ENCODE measurements at regions not wholly inside any gene's neighbourhood (a gene's known extent, or its start where the extent isn't known, plus 50 kb on each side); places are given as distances from the start of the nearest gene placed in this dataset.

DNA sequence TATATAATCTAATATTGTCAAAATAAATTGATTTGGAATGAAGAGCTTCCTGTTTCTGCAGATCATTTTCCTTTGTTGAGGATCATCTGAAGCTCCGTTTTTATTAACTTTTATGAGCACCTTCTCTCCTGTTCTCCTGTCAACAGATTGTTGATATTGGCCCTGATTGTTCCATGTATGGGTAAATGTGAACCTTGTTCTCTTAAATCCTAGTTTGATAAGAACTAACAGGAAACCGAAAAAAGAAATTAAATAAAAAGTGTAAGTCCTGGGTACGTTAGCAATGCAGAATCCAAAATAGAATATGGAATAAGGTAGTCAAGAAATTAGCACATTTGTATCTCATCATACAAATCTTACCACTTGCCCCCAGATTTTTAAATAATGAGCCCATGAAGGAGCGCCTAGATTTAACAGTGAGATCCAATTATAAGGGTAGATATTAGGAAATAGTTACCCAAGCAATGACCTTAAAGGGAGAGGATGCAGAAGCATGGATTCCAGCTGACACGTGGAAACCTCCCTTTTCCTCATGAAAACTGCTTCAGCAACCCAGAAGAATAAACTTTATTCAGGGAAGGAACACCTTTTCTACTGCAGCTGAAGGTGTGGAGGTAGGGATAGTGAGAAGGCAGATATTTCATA, 80.8 kb upstream of the PIK3R1 start:
- ChIA-PET POLR2A (no interaction called here), CTCF (no interaction called here), RAD21 (ENCODE audit: low non-redundant PET in 1 of 2, low total read pairs in 2 of 2, uncharacterized antibody in 2 of 2, unreplicated experiment in 2 of 2) (no interaction called here)
- Histone ChIP-seq H3K4me1 (ENCODE audit: control insufficient read depth in 1 of 2, insufficient read depth in 2 of 2, low read length in 2 of 2) (no peaks in the 10 kb centered on the region), H3K4me2 (ENCODE audit: low read length) (no peak overlapping the region), H4K20me1 (ENCODE audit: insufficient read depth) (no peaks in the 10 kb centered on the region), H2AFZ (ENCODE audit: low read depth, low read length, poor library complexity, severe bottlenecking) (no peak overlapping the region), H3K9ac (ENCODE audit: low read length) (no peak overlapping the region), H3K9me3 (ENCODE audit: control insufficient read depth in 1 of 2, insufficient read depth in 1 of 2, low read depth in 1 of 2, low read length in 2 of 2) (no peaks in the 10 kb centered on the region), H3K4me3 (replicated peaks in 1 of 2; ENCODE audit: low read depth in 1 of 2, low read length in 2 of 2) (no peak overlapping the region), H3K36me3 (ENCODE audit: control insufficient read depth in 1 of 2, insufficient read depth in 2 of 2, low read length in 2 of 2) (no peaks in the 10 kb centered on the region), H3K27ac (ENCODE audit: low read depth, low read length) (no peak overlapping the region), H3K79me2 (ENCODE audit: insufficient read depth, low read length) (no peaks in the 10 kb centered on the region), H3K9me2 (ENCODE audit: insufficient read depth) (no peaks in the 10 kb centered on the region), H3K27me3 (ENCODE audit: insufficient read depth, low read length) (peaks cover 11% of the 10 kb centered on the region; the same call in 1 of the 2 replicates)
- BruUV-seq (replicated peaks): no TSS peak
- TF ChIP-seq POLR2A (IDR thresholded peaks at IDR 0.05; ENCODE audit: borderline replicate concordance, extremely low read depth, insufficient read depth, insufficient read length) (no peak), SP1 (IDR thresholded peaks at IDR 0.05; ENCODE audit: low read depth) (no peak), ZNF274 (IDR thresholded peaks at IDR 0.05; ENCODE audit: low read depth, low read length) (no peak), YY1 (IDR thresholded peaks at IDR 0.05; ENCODE audit: extremely low read depth, insufficient replicate concordance, low read depth, low read length) (no peak)
- ATAC-seq: no peak
- DNase-seq (ENCODE audit: low read depth, low spot score): no peak
- intact Hi-C loops (cut with micrococcal nuclease): no loop called here

DNA sequence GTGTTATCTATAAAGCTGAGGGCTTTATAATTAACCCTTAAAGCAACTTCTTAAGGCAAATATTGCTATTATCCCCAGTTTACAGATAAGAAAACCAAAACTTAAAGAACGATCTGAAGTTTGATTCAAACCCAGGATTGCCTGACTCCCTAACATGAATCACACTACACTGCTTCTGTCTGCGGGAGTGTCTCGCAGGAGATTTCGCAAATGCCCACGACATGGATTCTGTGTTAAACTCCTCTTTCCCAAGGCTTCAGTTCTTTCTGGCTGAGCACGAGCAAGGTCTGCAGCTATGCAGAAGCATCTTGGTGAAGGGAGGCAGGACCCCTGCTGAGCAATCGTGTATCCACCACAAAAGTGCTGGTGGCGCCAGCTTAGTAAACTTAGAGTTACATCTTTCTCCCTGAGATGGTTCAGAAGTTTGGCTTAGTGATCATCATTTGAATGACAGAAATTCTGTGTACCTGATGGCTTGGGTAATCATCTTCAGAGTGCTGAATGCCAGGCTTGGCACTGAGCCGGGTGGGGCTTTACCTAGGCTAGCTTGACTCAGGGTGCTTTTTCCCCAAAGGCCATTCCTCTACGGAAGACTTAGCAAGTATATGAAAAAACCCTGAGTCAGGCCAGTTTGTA, 81.4 kb upstream of the PIK3R1 start:
- Histone ChIP-seq H4K20me1 (ENCODE audit: insufficient read depth) (no peaks in the 10 kb centered on the region), H3K9me3 (ENCODE audit: control insufficient read depth in 1 of 2, insufficient read depth in 1 of 2, low read depth in 1 of 2, low read length in 2 of 2) (no peaks in the 10 kb centered on the region), H3K36me3 (ENCODE audit: control insufficient read depth in 1 of 2, insufficient read depth in 2 of 2, low read length in 2 of 2) (no peaks in the 10 kb centered on the region), H3K9ac (ENCODE audit: low read length) (no peak overlapping the region), H3K4me1 (ENCODE audit: control insufficient read depth in 1 of 2, insufficient read depth in 2 of 2, low read length in 2 of 2) (no peaks in the 10 kb centered on the region), H3K27ac (ENCODE audit: low read depth, low read length) (no peak overlapping the region), H3K4me3 (replicated peaks in 1 of 2; ENCODE audit: low read depth in 1 of 2, low read length in 2 of 2) (no peak overlapping the region), H2AFZ (ENCODE audit: low read depth, low read length, poor library complexity, severe bottlenecking) (no peak overlapping the region), H3K4me2 (ENCODE audit: low read length) (no peak overlapping the region), H3K9me2 (ENCODE audit: insufficient read depth) (no peaks in the 10 kb centered on the region), H3K27me3 (ENCODE audit: insufficient read depth, low read length) (peaks cover 11% of the 10 kb centered on the region; the same call in 1 of the 2 replicates), H3K79me2 (ENCODE audit: insufficient read depth, low read length) (no peaks in the 10 kb centered on the region)
- ChIA-PET CTCF (no interaction called here), RAD21 (ENCODE audit: low non-redundant PET in 1 of 2, low total read pairs in 2 of 2, uncharacterized antibody in 2 of 2, unreplicated experiment in 2 of 2) (no interaction called here), POLR2A (no interaction called here)
- intact Hi-C loops (cut with micrococcal nuclease): no loop called here
- BruUV-seq (replicated peaks): no TSS peak
- DNase-seq (ENCODE audit: low read depth, low spot score) (no peak), ATAC-seq (no peak)
- TF ChIP-seq CEBPB (IDR thresholded peaks at IDR 0.05; ENCODE audit: low read depth) (no peak), ZNF274 (IDR thresholded peaks at IDR 0.05; ENCODE audit: low read depth, low read length) (no peak), POLR2AphosphoS5 (IDR thresholded peaks at IDR 0.05; ENCODE audit: low read depth, low read length) (no peak), CBX3 (IDR thresholded peaks at IDR 0.05; ENCODE audit: low read depth) (no peak), SRF (IDR thresholded peaks at IDR 0.05; ENCODE audit: low read depth) (no peak)
- TF ChIP-seq, protein P1, sequence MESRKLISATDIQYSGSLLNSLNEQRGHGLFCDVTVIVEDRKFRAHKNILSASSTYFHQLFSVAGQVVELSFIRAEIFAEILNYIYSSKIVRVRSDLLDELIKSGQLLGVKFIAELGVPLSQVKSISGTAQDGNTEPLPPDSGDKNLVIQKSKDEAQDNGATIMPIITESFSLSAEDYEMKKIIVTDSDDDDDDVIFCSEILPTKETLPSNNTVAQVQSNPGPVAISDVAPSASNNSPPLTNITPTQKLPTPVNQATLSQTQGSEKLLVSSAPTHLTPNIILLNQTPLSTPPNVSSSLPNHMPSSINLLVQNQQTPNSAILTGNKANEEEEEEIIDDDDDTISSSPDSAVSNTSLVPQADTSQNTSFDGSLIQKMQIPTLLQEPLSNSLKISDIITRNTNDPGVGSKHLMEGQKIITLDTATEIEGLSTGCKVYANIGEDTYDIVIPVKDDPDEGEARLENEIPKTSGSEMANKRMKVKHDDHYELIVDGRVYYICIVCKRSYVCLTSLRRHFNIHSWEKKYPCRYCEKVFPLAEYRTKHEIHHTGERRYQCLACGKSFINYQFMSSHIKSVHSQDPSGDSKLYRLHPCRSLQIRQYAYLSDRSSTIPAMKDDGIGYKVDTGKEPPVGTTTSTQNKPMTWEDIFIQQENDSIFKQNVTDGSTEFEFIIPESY (IDR thresholded peaks at IDR 0.05; ENCODE audit: extremely low read depth, insufficient replicate concordance, low read length): no peak
- TF ChIP-seq, protein P2, sequence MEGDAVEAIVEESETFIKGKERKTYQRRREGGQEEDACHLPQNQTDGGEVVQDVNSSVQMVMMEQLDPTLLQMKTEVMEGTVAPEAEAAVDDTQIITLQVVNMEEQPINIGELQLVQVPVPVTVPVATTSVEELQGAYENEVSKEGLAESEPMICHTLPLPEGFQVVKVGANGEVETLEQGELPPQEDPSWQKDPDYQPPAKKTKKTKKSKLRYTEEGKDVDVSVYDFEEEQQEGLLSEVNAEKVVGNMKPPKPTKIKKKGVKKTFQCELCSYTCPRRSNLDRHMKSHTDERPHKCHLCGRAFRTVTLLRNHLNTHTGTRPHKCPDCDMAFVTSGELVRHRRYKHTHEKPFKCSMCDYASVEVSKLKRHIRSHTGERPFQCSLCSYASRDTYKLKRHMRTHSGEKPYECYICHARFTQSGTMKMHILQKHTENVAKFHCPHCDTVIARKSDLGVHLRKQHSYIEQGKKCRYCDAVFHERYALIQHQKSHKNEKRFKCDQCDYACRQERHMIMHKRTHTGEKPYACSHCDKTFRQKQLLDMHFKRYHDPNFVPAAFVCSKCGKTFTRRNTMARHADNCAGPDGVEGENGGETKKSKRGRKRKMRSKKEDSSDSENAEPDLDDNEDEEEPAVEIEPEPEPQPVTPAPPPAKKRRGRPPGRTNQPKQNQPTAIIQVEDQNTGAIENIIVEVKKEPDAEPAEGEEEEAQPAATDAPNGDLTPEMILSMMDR (IDR thresholded peaks at IDR 0.05 in 2 of 3, conservative IDR thresholded peaks at IDR 0.05 in 1 of 3; ENCODE audit: borderline replicate concordance in 1 of 3, insufficient read depth in 1 of 3, low read depth in 2 of 3, low read length in 2 of 3): no peak
- TF ChIP-seq, protein P3, sequence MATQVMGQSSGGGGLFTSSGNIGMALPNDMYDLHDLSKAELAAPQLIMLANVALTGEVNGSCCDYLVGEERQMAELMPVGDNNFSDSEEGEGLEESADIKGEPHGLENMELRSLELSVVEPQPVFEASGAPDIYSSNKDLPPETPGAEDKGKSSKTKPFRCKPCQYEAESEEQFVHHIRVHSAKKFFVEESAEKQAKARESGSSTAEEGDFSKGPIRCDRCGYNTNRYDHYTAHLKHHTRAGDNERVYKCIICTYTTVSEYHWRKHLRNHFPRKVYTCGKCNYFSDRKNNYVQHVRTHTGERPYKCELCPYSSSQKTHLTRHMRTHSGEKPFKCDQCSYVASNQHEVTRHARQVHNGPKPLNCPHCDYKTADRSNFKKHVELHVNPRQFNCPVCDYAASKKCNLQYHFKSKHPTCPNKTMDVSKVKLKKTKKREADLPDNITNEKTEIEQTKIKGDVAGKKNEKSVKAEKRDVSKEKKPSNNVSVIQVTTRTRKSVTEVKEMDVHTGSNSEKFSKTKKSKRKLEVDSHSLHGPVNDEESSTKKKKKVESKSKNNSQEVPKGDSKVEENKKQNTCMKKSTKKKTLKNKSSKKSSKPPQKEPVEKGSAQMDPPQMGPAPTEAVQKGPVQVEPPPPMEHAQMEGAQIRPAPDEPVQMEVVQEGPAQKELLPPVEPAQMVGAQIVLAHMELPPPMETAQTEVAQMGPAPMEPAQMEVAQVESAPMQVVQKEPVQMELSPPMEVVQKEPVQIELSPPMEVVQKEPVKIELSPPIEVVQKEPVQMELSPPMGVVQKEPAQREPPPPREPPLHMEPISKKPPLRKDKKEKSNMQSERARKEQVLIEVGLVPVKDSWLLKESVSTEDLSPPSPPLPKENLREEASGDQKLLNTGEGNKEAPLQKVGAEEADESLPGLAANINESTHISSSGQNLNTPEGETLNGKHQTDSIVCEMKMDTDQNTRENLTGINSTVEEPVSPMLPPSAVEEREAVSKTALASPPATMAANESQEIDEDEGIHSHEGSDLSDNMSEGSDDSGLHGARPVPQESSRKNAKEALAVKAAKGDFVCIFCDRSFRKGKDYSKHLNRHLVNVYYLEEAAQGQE (IDR thresholded peaks at IDR 0.05; ENCODE audit: low read depth): no peak
